IPS-NIHi7 (cell line): ENCODE measurements at regions not wholly inside any gene's neighbourhood (a gene's known extent, or its start where the extent isn't known, plus 50 kb on each side); places are given as distances from the start of the nearest gene placed in this dataset.
"Not testable (repeated sequence)": the region's sequence is repeated elsewhere in the genome, so short reads cannot be mapped to it uniquely, and the experiment has no call there.

Experiments used
- DNase-seq: peaks from one replicate; pipeline ENCODE4 v3.0.0; 2012; ENCODE audit warnings: mixed read lengths; ENCODE audit errors: extremely low spot score

DNA sequence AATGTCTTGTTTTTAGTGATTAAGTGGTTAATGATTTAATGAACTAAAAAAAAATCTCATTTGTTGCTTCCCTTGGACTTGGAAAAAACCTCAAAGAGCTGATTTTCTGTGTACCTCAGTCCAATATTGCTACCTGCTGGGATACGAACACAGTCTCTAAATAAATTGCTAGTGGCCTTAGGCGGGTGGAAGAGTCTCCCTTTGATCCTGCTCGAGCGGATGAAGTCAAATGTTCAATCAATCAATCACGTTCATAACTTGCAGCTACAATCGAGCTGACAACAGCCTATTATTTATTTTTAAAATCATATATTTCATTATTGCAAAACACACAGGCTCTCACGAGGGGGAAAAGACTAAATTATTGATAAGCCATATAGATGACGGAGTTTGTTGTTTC lies 57.3 kb upstream of the HABP2 start:
- DNase-seq, result no peak

GRCh38 chr10:113496111-113497109 lies 56.4 kb upstream of the HABP2 start:
- DNase-seq, result no peak

DNA sequence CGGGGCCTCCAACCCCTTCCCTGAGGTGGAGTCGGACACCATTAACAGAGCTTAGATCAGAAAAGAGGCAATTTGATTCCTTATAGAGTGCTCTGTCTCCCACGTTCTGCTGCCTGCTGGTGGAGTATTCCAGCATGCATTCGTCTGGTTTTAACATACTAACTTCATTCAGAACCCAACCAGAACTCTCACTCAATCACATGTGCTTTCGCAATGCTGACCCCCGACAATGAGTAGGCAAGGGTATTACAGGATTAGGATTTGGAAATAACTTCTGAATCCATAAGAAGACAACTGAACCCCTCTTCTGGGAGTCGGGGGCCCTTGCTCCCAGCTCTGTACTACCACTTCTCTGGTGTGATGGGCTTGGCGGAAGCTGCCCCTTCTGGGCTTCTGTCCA lies 55.7 kb upstream of the HABP2 start:
- no peak for DNase-seq

DNA sequence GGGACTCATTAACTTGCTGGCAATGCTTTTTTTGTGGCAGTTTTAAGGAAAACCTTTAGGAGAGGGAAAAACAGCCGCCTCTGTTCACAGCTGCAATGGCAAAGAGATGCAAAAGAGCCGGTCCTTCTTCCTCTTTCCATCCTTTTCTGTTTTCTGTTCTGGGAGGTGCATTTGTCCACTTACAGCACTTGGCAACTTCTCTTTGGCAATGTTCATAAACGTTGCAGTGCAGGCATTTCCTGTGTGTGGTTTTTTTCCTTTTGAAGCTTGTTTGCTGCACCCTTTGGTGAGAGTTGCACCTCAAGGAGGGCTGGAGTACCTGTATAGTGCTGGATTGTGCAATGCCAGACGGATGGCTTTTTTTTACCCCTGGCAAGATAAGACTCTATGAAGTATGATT lies 53.9 kb upstream of the HABP2 start:
- no peak for DNase-seq

GRCh38 chr10:113499806-113500205 lies 53.0 kb upstream of the HABP2 start:
- DNase-seq, result no peak

DNA sequence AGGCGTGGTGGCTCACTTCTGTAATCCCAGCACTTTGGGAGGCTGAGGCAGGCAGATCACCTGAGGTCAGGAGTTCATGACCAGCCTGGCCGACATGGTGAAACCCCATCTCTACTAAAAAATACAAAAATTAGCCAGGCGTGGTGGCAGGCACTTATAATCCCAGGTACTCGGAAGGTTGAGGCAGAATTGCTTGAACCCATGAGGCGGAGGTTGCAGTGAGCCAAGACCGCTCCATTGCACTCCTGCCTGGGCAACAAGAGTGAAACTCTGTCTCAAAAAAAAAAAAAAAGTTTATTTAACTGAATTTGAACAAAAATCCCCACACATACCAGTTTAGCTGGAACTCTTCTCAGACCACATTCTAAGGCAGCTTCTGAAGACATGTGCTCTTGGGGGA lies 51.8 kb upstream of the HABP2 start:
- DNase-seq, result not testable (repeated sequence)
